Stimulated activated CD8-positive, alpha-beta memory T cell treated with anti-CD3 and anti-CD28 coated beads, Interleukin-15, amount 100 ng/mL, for 48 hours (primary cell): ENCODE measurements at regions not wholly inside any gene's neighbourhood (a gene's known extent, or its start where the extent isn't known, plus 50 kb on each side); places are given as distances from the start of the nearest gene placed in this dataset.

Experiments used
- DNase-seq, 2 donors: peaks; one replicate each; pipeline ENCODE4 v3.0.0-alpha.2; 2020; ENCODE audit warnings: low read depth in 2 of 2

DNA sequence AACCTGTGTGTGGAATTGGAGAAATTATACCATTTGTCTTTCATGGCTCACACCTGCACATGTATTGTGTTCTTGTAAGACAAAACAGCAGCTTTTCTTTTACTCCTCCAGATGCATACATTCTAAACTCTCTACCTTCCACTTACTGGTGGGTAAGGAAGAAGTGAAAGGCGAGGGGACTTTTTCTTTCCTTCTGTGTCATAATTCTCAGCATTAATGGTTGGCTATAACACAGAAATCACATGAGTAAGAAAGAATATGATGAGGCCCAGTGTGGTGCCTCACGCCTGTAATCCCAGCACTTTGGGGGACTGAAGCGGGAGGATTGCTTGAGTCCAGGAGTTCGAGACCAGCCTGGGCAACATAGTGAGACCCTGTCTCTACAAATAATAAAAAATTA, 57.8 kb upstream of the SHANK2 start:
- DNase-seq = no peak

DNA sequence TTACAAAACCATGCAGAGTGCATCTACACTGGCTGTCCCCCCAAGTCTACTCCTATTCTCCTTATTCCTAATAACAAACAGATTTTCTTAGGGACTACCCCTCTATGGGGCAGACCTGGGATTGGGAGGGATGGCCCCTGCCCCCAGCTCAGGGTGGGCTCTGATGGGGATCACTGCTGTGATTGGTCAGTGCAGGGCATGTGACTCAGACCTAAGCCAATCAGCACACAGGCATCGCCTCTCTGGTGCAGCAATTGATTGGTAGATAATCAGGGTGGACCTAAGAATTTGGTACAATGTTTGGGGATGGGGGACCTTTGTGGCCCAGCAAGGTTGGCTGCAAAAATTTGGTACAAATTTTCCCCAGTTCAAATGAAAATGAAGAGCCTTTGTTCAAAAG, 57.2 kb upstream of the SHANK2 start:
- DNase-seq = no peak

DNA sequence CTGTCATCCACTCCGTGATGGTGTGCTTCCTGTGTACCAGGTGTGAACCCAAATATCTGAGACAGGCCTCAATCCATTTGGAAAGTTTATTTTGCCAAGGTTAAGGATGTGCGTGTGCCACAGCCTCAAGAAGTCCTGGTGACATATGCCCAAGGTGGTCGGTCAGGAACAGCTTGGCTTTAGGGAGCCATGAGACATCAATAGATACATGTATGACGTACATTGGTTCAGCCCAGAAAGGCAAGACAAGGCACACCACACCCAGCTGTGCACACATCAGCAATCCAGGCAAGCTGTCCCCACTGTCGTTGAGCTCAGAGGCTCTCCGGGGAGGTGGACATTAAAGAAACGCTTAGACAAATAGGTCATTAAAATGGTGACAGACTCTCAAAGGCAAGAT, 56.8 kb upstream of the SHANK2 start:
- no peak for DNase-seq

DNA sequence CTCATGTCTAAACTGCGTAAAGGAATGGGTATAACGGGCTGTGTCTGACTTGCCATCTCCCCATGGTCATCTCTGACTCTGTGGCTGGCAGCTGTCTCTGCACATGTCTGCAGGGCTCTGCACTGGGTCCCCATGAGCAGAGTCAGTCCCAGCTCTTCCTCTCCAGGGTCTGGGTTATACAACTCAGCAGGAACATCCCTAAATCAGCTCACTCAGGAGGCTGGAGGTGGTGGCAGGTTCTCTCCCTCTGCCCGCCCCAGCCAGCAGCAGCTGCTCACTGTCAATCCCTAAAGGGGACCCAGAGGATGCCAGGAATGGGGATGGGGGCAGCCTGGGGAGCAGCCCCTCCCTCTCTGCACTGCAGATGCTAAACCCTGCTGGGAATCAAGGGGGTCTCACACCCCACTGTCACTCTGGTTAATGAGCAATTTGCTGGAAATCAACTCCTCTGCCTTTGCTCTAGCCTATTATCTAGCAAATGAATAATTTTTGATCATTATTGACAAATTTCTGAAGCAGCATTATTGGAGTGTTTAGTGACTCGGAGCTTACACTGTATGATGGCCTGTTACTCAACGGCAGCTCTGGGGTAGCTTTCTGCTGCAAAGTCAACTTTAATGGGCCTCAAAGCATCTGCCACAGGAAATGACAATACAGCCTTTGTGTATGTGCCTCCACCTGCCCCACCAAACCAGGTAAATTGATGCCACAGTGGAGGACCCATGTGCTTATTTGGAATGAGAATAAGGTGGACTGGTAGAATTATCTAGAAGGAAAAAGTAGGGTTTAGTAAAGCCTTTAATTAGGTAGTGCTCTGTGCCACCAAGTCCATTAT, 55.7 kb upstream of the SHANK2 start:
- DNase-seq = no peak

DNA sequence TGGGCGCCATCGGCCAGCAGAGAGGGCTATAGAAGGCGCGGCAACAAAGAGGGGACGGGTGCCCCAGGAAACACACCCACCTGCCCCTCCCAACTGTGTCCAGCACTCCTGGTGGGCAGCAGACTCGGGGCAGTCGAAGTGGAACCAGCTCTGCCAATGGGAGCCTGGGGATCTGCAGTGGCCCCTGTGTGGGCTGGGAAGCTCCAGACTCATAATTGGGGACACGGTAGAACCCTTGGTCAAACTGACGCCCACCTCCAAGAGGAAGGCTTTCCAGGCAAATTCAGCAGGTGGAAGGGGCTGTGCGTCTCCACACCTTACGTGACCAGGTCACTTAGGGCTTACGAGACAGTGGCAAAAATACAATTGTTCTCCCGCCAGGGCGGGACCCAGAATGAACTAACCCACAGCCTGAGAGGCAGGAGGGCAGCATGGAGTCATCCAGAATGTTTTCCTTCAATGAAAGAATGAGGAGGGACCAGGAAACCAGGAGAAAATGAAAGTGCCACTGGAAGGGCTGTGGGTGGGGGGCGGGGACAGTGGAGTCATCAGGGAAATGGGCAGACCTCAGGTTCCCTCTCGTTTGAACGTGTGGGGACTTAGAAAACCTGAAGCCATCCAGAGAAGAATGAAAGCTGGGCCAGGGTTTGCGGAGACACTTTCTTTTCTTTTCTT, 53.2 kb upstream of the SHANK2 start:
- no peak for DNase-seq

DNA sequence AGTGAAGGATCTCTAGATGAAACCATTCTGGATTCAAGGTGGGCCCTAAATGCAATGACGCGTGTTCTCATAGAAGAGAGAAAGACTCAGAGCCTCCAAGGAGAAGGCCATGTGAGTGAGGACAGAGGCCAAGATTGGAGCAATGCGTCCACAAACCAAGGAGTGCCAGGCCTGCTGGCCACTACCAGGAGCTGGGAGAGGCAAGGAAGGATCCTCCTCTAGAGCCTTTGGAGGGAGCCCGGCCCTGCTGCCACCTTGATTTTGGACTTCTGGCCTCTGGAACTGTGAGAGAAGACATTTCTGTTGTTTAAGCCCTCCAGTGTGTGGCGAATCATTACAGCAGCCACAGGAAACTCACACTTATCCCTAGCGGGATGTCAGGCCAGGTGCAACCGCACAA, 52.7 kb upstream of the SHANK2 start:
- no peak for DNase-seq

DNA sequence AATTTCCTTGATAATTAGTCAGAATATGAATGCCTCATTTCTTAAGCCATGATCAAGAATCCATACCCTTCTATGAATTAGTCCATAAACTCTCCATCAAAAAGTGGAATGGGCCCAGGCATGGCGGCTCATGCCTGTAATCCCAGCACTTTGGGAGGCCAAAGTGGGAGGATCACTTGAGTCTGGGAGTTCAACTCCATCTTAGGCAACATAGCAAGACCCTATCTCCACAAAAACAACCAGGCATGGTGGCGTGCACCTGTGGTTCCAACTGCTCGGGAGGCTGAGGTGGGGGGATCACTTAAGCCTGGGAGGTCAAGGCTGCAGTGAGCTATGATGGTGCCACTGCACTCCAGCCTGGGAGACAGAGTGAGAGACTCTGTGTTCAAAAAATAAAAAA, 52.1 kb upstream of the SHANK2 start:
- no peak for DNase-seq

DNA sequence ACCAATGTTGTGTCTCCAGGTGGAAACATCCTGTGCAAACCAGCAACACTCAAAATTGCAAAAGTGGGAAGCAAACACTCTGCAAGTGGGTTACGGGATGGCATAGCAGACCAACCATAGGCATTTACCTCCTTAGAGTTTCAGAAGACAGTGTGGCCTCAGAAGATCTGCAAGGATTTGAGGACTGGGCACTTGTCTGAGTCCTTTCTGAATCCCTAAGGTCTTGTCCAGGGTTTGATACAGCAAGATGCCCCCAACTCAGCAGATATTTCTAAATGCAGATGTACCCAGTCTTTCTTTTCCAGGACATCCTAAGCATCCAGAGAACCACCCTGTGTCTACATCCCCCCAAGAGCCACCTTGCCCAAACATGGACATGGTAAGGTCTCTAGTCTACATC, 51.7 kb upstream of the SHANK2 start:
- no peak for DNase-seq

DNA sequence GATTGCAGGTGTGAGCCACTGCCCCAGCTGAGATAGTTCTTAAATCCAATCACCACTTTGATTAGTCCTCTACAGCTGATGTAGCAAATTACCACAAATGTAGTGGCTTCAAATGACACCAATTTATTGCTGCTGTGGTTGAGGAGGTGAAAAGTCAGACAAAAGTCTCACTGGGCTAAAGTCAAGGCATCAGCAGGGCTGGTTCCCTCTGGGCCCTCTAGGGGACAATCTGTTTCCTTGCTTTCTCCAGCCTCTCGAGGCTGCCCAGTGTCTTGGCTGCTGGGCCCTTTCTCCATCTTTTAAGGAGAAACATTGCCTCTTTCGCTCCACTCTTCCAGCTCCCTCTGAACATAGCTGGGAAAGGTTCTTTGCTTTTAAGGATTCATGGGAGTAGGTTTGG, 50.5 kb upstream of the SHANK2 start:
- DNase-seq = no peak

DNA sequence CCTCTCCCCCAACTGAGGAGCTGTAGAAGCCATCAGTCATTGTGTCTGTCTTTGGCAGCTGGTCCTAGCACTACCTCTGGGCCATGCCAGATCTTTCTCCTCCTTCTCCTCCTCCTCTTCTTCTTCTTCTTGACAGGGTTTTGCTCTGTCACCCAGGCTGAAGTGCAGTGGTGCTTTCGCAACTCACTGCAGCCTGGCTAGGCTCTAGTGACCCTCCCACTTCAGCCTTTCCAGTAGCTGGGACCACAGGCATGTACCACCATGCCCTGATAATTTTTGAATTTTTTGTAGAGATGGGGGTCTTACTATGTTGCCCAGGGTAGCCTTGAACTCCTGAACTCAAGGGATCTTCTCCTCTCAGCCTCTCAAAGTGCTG, 50.1 kb upstream of the SHANK2 start:
- no peak for DNase-seq
